Midbrain (tissue), 1 donor: ENCODE measurements at regions not wholly inside any gene's neighbourhood (a gene's known extent, or its start where the extent isn't known, plus 50 kb on each side); places are given as distances from the start of the nearest gene placed in this dataset.
A peak's percentile ranks its signal among the peaks of the same experiment; 100 is the strongest.
"Not testable (repeated sequence)": the region's sequence is repeated elsewhere in the genome, so short reads cannot be mapped to it uniquely, and the experiment has no call there.

Source experiments
- DNase-seq: peaks from one replicate; lab custom pipeline; 2025; lab: John Stamatoyannopoulos, UW

GRCh38 chr2:63695583-63695982, 106.8 kb downstream of the MDH1 start:
- DNase-seq, result no peak

- no peak for DNase-seq
Measured at GRCh38 chr2:63696496-63696895, 107.7 kb downstream of the MDH1 start.

GRCh38 chr2:63697160-63697559, 108.4 kb downstream of the MDH1 start:
- DNase-seq, result no peak

GRCh38 chr2:63698786-63699548, 110.2 kb downstream of the MDH1 start:
- peak; percentile 33 for DNase-seq

GRCh38 chr2:63699549-63699839, 110.7 kb downstream of the MDH1 start:
- no peak for DNase-seq

GRCh38 chr2:63700271-63700670, 111.5 kb downstream of the MDH1 start:
- DNase-seq, result no peak

- no peak for DNase-seq
Measured at GRCh38 chr2:63701406-63701805, 112.6 kb downstream of the MDH1 start.

- not testable (repeated sequence) for DNase-seq
Measured at GRCh38 chr2:63706084-63706483, 117.3 kb downstream of the MDH1 start.

- DNase-seq, result no peak
Measured at GRCh38 chr2:63710732-63711131, 122.0 kb downstream of the MDH1 start.

- DNase-seq, result no peak
Measured at GRCh38 chr2:63712748-63713147, 124.0 kb downstream of the MDH1 start.

- no peak for DNase-seq
Measured at GRCh38 chr2:63716146-63716545, 125.5 kb upstream of the UGP2 start.

GRCh38 chr2:63719052-63719451, 122.6 kb upstream of the UGP2 start:
- DNase-seq, result no peak

GRCh38 chr2:63721082-63721424, 120.6 kb upstream of the UGP2 start:
- no peak for DNase-seq

GRCh38 chr2:63722284-63722683, 119.4 kb upstream of the UGP2 start:
- DNase-seq, result not testable (repeated sequence)

- DNase-seq, result no peak
Measured at GRCh38 chr2:63723709-63724108, 118.0 kb upstream of the UGP2 start.

- not testable (repeated sequence) for DNase-seq
Measured at GRCh38 chr2:63725212-63725611, 116.5 kb upstream of the UGP2 start.

- no peak for DNase-seq
Measured at GRCh38 chr2:63729362-63729761, 112.3 kb upstream of the UGP2 start.

- DNase-seq, result no peak
Measured at GRCh38 chr2:63729831-63730230, 111.9 kb upstream of the UGP2 start.

GRCh38 chr2:63734510-63734909, 107.2 kb upstream of the UGP2 start:
- no peak for DNase-seq

- no peak for DNase-seq
Measured at GRCh38 chr2:63735263-63735662, 106.4 kb upstream of the UGP2 start.

- no peak for DNase-seq
Measured at GRCh38 chr2:63735931-63736330, 105.8 kb upstream of the UGP2 start.

- DNase-seq, result no peak
Measured at GRCh38 chr2:63736354-63736753, 105.3 kb upstream of the UGP2 start.

GRCh38 chr2:63737081-63737751, 104.5 kb upstream of the UGP2 start:
- DNase-seq, result no peak

- DNase-seq, result no peak
Measured at GRCh38 chr2:63738019-63738418, 103.7 kb upstream of the UGP2 start.
